Mesothelial cell of epicardium (in vitro differentiated cells): ENCODE measurements at regions not wholly inside any gene's neighbourhood (a gene's known extent, or its start where the extent isn't known, plus 50 kb on each side); places are given as distances from the start of the nearest gene placed in this dataset.

ENCODE experiments used
- DNase-seq, 2 experiments: peaks; one replicate each; pipeline ENCODE4 v3.0.0; 2021; ENCODE audit warnings: low spot score in 2 of 2; ENCODE audit not compliant: unreplicated experiment in 2 of 2
- H3K27ac Mint-ChIP-seq: 2 replicates; pipeline ENCODE4 v1.8.0; 2021; ENCODE audit warnings: mixed read lengths
- H3K27me3 Mint-ChIP-seq: 2 replicates; pipeline ENCODE4 v1.8.0; 2021; ENCODE audit warnings: low read depth, mixed read lengths
- H3K36me3 Mint-ChIP-seq: 2 replicates; pipeline ENCODE4 v1.8.0; 2021; ENCODE audit warnings: mixed read lengths
- H3K4me1 Mint-ChIP-seq: 2 replicates; pipeline ENCODE4 v1.8.0; 2021; ENCODE audit warnings: mixed read lengths
- H3K4me3 Mint-ChIP-seq: 2 replicates; pipeline ENCODE4 v1.8.0; 2021; ENCODE audit warnings: mild to moderate bottlenecking, moderate library complexity, mixed read lengths
- H3K9me3 Mint-ChIP-seq: 2 replicates; pipeline ENCODE4 v1.8.0; 2021; ENCODE audit warnings: mixed read lengths
- TF ChIP-seq, protein P1 (sequence below): fragments of 200-600 bp; sonication (generic); IDR thresholded peaks from one replicate; pipeline ENCODE4 v1.5.0; 2021; ENCODE audit warnings: antibody characterized with exemption; ENCODE audit not compliant: unreplicated experiment

DNA sequence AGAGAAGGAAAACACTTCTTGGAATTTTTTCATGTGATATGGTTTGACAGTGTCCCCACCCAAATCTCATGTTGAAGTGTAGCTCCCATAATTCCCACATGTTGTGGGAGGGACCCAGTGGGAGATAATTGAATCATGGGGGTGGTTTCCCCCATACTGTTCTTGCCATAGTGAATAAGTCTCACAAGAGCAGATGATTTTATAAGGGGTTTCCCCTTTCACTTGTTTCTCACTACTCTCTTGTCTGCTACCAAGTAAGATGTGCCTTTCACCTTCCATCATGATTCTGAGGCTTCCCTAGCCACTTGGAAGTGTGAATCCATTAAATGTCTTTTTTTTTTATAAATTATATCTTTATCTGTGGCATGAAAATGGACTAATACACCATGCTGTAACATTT is 250.7 kb downstream of the LPIN1 start:
- Mint-ChIP-seq H3K9me3 (peaks cover 20% of the 10 kb centered on the region), H3K4me3 (no peak overlapping the region), H3K36me3 (no peaks in the 10 kb centered on the region), H3K27ac (no peak overlapping the region), H3K4me1 (no peaks in the 10 kb centered on the region), H3K27me3 (peaks cover 7% of the 10 kb centered on the region)
- TF ChIP-seq, protein P1, sequence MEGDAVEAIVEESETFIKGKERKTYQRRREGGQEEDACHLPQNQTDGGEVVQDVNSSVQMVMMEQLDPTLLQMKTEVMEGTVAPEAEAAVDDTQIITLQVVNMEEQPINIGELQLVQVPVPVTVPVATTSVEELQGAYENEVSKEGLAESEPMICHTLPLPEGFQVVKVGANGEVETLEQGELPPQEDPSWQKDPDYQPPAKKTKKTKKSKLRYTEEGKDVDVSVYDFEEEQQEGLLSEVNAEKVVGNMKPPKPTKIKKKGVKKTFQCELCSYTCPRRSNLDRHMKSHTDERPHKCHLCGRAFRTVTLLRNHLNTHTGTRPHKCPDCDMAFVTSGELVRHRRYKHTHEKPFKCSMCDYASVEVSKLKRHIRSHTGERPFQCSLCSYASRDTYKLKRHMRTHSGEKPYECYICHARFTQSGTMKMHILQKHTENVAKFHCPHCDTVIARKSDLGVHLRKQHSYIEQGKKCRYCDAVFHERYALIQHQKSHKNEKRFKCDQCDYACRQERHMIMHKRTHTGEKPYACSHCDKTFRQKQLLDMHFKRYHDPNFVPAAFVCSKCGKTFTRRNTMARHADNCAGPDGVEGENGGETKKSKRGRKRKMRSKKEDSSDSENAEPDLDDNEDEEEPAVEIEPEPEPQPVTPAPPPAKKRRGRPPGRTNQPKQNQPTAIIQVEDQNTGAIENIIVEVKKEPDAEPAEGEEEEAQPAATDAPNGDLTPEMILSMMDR = no peak
- DNase-seq = no peak

GRCh38 chr2:11998218-11998617 is 251.8 kb downstream of the LPIN1 start:
- Mint-ChIP-seq H3K4me1 (no peaks in the 10 kb centered on the region), H3K4me3 (no peak overlapping the region), H3K9me3 (peaks cover 23% of the 10 kb centered on the region), H3K36me3 (no peaks in the 10 kb centered on the region), H3K27me3 (peaks cover 6% of the 10 kb centered on the region), H3K27ac (no peak overlapping the region)
- no peak for DNase-seq
- TF ChIP-seq, protein P1 = no peak

- TF ChIP-seq, protein P1 = no peak
- no peaks in the 10 kb centered on the region for H3K36me3 Mint-ChIP-seq
- no peak for DNase-seq
- no peaks in the 10 kb centered on the region for H3K4me1 Mint-ChIP-seq
- H3K9me3 Mint-ChIP-seq = peaks cover 23% of the 10 kb centered on the region
- H3K27ac Mint-ChIP-seq = no peak overlapping the region
- peaks cover under 1% of the 10 kb centered on the region for H3K27me3 Mint-ChIP-seq
- no peak overlapping the region for H3K4me3 Mint-ChIP-seq
Observed at GRCh38 chr2:11998626-11999378, 252.4 kb downstream of the LPIN1 start.

DNA sequence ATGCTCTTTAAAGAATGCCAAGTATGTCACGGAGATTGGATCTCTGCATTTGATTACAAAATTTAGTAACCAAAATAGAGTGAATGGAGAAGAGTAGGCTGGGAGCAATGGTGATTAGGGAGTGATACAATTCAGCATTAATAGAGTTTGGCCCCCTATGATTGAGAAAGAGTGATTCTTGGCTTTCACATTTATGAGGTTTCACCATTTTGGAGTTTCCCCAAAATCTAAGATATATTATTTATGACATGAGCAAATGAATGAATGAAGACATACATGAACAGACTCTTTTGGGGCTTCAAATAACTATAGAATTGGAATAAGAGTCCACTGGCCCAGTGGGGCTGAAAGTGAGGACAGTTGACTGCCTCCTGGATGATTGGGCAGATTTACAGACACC is 255.2 kb downstream of the LPIN1 start:
- H3K36me3 Mint-ChIP-seq = no peaks in the 10 kb centered on the region
- H3K9me3 Mint-ChIP-seq = peaks cover 11% of the 10 kb centered on the region
- H3K4me3 Mint-ChIP-seq = no peak overlapping the region
- H3K4me1 Mint-ChIP-seq = peaks cover 10% of the 10 kb centered on the region
- no peak overlapping the region for H3K27ac Mint-ChIP-seq
- TF ChIP-seq, protein P1 = no peak
- no peak for DNase-seq
- no peaks in the 10 kb centered on the region for H3K27me3 Mint-ChIP-seq

DNA sequence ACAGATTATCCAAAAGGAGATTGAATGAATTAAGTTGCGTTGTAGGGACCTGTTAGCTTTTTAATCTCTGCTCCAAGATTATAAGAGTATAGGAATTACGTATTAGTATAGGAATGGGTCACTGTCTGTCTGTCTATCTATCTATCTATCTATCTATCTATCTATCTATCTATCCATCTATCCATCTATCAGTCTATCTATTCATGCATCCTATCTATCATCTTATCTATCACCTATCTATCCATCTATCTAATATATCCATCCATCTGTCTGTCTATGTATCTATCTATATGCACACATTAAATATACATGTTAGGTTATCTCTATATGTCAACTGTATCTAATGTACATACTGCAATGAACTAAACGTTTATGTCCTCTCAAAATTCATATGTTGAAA is 255.8 kb downstream of the LPIN1 start:
- H3K9me3 Mint-ChIP-seq = peaks cover 11% of the 10 kb centered on the region
- no peak overlapping the region for H3K27ac Mint-ChIP-seq
- H3K36me3 Mint-ChIP-seq = no peaks in the 10 kb centered on the region
- no peak for DNase-seq
- H3K4me1 Mint-ChIP-seq = peaks cover 16% of the 10 kb centered on the region
- H3K4me3 Mint-ChIP-seq = no peak overlapping the region
- TF ChIP-seq, protein P1 = no peak
- H3K27me3 Mint-ChIP-seq = no peaks in the 10 kb centered on the region
